DND-41 (cell line): ENCODE measurements at regions not wholly inside any gene's neighbourhood (a gene's known extent, or its start where the extent isn't known, plus 50 kb on each side); places are given as distances from the start of the nearest gene placed in this dataset.

ENCODE experiments used
- EZH2 ChIP-seq: IDR thresholded peaks from 3 replicates; pipeline ENCODE4 v1.6.1; 2012; ENCODE audit warnings: borderline replicate concordance, low read depth, mild to moderate bottlenecking, moderate library complexity, low read length, inconsistent platforms; ENCODE audit not compliant: severe bottlenecking
- TF ChIP-seq, protein P1 (sequence below): IDR thresholded peaks from 2 replicates; pipeline ENCODE4 v1.5.1; 2012; ENCODE audit warnings: borderline replicate concordance, low read length, moderate library complexity, mild to moderate bottlenecking; ENCODE audit not compliant: poor library complexity, severe bottlenecking; ENCODE audit errors: extremely low read depth

DNA sequence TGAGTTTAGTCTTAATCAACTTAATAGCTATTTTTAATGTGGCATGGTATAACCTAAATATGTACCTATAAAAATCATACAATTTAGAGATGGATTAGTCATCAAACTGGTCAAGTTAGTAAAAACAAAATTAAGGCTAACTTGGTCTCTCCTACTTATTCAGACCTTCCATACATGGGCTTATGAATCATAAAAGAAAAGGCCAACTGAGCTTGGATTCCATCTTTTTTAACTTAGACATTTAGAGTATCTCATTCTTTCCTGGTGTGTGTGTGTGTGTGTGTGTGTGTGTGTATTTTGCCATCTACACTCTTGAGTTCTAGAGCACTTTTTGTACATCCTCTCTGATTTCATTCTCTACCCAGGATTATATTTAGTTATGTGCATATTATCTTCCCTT, 637.5 kb downstream of the PLCL1 start:
- TF ChIP-seq, protein P1, sequence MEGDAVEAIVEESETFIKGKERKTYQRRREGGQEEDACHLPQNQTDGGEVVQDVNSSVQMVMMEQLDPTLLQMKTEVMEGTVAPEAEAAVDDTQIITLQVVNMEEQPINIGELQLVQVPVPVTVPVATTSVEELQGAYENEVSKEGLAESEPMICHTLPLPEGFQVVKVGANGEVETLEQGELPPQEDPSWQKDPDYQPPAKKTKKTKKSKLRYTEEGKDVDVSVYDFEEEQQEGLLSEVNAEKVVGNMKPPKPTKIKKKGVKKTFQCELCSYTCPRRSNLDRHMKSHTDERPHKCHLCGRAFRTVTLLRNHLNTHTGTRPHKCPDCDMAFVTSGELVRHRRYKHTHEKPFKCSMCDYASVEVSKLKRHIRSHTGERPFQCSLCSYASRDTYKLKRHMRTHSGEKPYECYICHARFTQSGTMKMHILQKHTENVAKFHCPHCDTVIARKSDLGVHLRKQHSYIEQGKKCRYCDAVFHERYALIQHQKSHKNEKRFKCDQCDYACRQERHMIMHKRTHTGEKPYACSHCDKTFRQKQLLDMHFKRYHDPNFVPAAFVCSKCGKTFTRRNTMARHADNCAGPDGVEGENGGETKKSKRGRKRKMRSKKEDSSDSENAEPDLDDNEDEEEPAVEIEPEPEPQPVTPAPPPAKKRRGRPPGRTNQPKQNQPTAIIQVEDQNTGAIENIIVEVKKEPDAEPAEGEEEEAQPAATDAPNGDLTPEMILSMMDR: no peak
- no peak for TF ChIP-seq EZH2
